Muscle of arm (tissue), 1 donor: ENCODE measurements at regions not wholly inside any gene's neighbourhood (a gene's known extent, or its start where the extent isn't known, plus 50 kb on each side); places are given as distances from the start of the nearest gene placed in this dataset.
"Not testable (repeated sequence)": the region's sequence is repeated elsewhere in the genome, so short reads cannot be mapped to it uniquely, and the experiment has no call there.

ENCODE experiments used
- DNase-seq: peaks from one replicate; pipeline ENCODE4 v3.0.0-alpha.2; 2013

DNA sequence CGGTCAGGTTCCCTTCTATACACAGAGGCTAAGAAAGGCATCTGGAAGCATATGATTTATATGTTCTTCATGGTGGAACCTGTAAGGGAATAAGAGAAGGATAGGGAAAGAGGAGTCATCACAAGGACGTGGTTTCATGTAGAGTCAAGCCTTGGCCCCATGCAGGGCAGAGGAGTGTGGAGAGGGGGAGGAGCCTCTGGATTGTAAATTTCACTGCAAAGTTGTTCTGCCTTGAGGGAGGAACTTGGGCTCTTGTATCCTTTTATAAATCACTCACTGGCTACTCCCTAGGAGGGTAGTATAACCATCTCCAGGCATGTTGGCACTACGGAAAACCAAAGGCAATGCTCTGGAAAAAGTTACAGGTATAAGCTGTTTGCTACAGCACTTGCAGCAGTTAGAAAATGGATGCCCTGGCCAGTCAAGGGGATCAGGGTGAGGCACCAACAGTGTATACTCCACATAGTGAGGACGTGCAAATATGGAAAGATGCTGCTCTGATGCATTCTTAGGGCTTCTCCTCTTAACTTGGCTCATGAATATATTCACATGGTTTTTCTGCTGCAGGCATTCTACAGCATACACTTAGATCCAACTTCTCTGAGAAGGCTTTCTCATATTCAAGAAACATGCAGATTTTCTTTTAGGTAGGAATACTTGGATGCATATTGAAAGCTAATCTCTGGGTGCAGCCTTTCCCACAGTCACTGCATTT, 60.3 kb upstream of the ZNF81 start:
- DNase-seq: no peak

DNA sequence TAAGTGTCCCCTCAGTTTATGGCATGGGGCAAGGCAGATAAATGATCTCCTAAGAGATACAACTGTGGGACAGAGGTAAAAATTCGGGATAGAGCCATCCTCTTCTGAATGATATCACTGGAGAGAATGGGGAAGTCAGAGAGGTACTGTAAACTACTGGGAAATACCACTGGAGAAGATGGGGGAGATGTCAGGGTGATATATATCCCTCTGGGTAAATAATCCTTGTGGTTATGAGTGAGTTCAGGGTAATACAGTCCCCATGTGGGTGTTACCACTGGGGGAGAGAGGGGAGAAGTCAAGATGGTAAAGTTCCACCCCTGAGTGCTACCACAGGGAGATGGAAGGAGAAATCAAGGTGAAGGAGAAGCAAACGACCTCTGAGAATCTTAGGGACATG, 63.9 kb upstream of the ZNF81 start:
- DNase-seq: no peak

DNA sequence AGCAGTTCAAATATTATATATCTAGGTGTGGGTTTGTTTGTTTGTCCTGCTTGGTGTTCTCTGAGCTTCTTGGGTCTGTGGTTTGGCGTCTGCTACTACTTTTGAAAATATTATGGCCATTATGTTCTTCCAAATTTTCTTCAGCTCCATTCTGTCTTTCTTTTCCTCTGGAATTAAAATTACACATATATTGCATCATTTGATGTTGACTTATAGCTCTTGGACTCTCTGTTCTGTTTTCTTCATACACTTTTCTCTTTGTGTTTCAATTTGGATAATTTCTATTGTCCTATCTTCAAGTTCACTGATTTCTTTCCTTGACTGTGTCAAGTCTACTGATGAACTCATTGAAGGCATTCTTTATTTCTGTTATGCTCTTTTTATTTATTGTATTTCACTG, 65.2 kb upstream of the ZNF81 start:
- no peak for DNase-seq

DNA sequence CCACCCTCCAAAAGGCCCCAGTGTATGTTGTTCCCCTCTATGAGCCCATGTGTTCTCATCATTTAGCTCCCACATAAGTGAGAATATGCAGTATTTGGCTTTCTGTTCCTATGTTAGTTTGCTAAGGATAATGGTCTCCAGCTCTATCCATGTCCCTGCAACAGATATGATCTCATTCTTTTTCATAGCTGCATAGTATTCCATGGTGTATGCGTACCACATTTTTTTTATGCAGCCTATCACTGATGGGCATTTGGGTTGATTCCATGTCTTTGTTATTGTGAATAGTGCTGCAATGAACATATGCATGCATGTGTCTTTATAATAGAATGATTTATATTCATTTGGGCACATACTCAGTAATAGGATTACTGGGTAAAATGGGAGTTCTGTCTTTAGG, 73.9 kb upstream of the ZNF81 start:
- not testable (repeated sequence) for DNase-seq

DNA sequence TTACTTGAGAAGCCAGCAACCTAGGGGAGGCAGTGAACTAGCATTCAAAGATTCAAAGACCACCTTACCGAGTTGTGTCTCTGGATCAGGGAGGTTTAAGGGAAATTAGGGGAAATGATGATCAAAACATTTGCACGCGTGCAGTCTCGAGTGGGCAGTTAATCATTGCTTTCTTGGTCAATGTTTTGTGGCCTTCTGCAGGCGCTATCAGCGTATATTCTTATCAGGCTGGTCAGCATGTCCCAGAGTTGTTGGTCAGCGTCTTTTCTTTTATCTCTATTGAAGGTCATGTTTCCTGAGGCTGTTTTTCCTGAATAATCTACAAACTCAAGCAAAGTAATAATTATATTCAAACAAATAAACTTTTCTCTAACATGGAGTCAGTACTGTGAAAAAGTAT, 84.0 kb upstream of the ZNF81 start:
- DNase-seq: no peak

DNA sequence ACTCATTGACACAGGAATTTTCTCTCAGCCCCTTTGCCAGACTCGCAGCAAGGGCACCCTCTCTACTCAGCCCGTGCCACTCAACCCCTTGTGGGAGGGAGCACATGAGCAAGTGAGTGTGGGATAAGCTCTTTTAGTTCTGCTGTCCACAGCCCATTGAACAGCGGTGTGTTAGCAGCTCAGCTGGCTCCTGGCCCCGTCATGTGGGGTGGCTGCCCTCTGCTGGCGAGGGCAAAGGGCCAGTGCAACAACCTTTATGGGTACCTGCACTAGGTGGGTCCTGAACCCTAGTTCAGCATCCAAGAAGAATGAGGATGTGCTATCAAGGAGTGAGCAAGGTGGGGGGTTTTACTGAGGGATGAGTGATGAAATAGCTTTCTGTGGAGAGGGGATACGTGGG, 85.0 kb upstream of the ZNF81 start:
- DNase-seq: no peak

DNA sequence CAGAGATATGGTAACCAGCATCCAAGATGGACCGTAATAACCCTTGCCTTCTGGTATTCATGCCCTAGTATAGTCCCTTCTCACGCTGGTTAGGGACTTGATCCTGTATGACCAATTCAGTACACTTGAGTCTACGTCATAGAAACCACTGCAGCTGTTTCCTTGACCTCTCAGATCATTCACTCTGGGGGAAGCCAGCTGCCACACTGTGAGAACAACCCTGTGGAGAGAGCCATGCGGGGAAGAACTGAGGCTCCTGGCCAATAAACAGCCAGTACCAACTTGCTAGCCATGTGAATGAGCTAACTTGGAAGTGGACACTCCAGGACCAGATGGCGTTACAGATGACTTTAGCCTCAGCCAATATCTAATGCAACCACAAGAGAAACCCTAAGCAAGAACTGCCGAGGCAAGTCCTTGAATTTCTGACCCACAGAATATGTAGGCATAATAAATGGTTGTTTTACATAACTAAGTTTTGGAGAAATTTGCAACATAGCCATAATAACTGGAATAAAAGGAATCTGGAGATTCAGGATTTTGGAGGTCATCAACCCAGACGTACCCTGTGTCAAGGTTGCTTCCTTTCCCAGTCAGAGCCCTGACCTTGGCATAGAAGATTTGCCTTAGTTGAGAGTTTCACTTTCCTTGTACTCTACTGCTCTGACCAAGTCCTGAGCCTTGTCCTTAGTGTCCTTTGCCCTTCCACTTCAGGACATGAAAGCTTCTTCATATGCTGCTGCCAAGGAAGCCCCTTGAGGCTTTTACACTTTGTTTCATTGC, 87.3 kb upstream of the ZNF81 start:
- DNase-seq: peak; percentile 10

DNA sequence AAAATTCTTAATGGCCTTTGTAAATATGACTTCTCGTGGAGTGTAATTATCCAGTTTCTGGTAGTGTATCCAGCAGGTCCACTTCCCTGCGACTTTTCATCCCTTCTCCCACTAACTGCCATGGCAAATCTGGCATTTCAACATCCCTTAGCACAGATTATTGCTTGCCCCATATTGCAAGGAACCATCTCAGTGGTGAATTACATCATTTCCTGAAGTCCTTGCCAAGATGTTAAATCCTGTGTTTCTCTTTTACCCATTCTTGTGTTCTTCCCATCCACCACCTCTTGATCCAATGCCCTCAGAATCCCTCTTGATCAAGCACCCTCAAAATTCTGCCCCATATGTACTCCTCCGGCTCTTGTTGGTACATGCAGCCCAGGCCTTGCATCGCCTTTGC, 88.1 kb upstream of the ZNF81 start:
- no peak for DNase-seq

DNA sequence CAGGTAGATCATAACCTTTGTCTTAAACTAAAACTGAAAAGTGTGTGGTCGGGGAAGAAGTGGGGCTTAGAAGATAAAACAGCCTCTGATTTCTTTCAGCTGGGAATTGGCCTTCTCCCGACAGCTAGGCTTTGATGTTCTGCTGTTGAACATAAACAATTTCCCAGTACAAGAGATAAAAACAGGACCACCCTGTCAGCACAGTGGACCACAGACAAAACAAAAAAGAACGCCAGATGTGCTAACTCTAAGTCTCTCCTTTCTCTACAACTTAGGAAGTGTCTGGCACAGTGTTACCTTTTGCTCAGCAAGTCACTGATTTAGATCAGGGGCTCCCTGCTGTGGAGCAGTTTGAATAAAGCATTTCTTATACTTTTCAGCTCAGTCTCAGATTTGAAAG, 87.5 kb upstream of the UXT start:
- DNase-seq: no peak

DNA sequence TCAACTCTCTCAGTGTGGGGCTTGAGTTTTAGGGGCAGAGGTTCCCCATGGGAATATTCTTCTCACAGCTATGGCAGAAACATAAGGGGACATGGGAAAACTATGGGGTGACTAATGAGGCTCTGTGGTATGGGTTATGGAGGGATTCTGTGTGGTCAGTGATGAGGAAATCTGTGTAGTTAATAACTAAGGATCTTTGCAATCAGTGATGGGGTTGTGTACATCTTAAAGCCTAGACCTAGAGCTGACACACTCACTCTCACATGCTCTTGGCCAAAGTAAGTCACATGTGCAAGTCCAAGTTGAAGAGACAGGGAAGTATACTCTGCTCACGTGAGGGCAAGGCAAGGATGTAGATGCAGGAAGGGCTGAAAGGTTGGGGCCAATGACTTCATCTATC, 86.4 kb upstream of the UXT start:
- no peak for DNase-seq

DNA sequence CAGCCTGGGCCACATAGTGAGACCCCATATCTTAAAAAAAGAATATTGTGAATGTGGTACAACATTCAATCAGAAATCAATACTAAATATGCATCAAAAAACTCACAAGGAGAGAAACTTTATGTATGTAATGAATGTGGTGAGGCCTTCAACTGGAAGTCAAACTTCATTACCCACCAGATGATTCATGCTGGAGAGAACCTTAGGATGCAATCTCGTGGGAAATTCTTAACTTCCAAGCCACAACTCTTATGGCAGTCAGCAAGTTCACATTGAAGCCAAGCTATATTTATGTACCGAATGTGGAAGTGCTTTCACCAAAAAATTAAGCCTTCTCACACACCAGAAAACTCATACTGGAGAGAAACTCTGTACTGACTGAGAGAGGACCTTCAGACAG, 84.5 kb upstream of the UXT start:
- no peak for DNase-seq

DNA sequence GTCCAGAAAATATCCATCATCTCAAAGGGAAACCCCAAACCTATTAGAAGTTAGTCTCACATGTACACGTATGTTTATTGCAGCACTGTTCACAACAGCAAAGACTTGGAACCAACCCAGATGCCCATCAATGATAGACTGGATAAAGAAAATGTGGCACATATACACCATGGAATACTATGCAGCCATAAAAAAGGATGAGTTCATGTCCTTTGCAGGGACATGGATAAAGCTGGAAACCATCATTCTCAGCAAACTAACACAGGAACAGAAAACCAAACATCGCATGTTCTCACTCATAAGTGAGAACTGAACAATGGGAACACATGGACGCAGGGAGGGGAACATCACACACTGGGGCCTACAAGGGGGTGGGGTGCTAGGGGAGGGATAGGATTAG, 79.9 kb upstream of the UXT start:
- not testable (repeated sequence) for DNase-seq

DNA sequence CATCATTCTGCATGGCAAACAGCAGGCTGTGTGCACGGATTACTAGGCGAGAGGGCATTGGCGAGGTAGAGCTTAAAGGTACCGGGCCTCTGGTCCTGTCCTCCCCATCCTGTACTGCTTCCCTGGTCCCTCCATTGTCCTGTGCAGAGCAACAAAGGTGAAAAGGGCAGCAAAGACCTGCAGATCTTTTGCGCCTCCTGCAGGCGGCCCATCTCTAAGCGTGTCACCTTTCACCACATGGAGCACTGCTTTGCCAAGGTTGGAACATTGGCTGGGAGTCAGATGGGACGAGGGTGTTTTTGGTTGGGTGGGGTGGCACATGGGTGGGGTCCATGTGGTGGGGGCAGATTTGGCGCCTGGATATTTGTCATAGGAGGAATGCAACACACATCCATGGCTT, 64.7 kb upstream of the UXT start:
- DNase-seq: no peak

DNA sequence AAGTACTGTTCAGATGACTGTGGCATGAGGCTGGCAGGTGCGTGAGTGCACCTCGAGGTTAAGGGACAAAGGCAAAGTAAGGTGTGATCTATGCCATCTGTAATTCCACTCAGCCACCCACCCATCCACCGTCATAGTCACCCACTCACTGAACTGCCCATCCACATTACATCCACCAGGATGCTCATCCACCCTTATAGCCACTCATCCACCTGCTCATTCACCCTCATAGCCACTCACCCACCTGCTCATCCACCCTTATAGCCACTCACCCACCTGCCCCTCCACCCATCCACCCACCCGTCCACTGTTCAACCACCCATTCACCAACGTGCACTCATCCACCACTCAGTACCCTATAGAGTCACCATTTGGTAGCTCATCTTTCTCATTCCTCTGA, 64.1 kb upstream of the UXT start:
- no peak for DNase-seq

DNA sequence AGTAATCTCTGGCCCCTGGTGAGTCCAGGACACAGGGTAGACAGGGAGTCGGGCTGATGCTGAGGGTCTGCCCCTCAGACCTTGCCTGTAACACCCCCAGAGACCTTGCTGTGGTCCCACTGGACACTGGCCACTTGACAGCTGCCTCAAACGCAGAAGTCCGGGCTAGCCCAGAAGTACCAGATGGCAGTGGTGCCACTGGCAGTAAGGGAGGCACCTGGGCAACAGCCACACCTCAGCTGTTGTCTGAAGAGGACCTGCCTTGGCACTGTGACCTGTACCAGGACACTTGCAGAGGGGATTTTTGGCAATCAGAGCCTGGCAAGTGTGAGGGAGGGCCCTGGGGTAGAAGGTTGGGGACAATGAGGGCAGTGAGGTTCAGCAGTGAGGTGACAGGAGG, 63.3 kb upstream of the UXT start:
- no peak for DNase-seq

DNA sequence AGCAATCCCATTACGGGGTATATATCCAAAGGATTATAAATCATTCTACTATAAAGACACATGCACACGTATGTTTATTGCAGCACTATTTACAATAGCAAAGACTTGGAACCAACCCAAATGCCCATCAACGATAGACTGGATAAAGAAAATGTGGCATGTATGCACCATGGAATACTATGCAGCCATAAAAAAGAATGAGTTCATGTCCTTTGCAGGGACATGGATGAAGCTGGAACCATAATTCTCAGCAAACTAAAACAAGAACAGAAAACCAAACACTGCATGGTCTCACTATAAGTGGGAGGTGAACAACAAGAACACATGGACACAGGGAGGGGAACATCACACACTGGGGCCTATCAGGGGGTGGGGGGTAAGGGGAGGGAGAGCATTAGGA, 56.1 kb upstream of the UXT start:
- DNase-seq: not testable (repeated sequence)

DNA sequence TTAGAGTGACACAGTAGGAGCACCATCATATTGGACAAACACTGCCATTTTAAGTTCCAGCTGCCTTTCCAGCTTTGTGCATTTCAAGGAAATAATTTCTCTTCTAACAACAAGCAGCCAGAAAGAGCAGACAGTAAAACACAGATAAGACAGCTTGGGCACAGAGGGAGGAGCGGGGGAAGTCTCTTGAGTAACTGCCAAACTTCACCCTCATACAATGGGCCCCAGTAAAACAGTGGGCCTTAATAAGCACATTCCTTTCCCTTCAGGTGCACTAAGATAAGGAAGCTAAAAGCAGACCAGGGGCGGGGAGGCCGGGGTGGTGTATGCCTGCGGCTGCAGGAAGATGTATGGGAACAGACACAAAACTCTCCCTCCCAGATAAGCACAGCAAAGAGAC, 53.7 kb upstream of the UXT start:
- DNase-seq: not testable (repeated sequence)

DNA sequence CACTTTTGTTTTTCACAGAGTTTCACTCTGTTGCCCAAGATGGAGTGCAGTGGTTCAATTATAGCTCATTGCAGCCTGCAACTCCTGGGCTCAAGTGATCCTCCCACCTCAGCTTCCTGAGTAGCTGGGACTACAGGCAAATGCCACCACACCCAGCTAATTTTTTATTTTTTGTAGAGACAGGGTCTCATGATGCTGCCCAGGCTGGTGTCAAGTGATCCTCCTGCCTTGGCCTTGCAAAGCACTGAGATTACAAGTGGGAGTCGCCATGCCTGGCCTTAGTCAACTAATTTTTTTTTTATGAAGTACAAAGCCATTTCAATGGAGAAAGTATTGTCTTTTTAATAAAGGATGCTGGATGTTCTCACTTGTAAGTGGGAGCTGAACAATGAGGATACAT, 51.3 kb upstream of the UXT start:
- DNase-seq: no peak
